Fibroblast of lung (primary cell): ENCODE measurements at regions not wholly inside any gene's neighbourhood (a gene's known extent, or its start where the extent isn't known, plus 50 kb on each side); places are given as distances from the start of the nearest gene placed in this dataset.

Experiments
- EZH2 ChIP-seq: IDR thresholded peaks from 2 replicates; pipeline ENCODE4 v1.5.1; 2012; ENCODE audit warnings: low read length, control low read depth, mild to moderate bottlenecking; ENCODE audit errors: missing control alignments
- TF ChIP-seq, protein P1 (sequence below), 2 donors: IDR thresholded peaks in 1 of 2; conservative IDR thresholded peaks in 1 of 2; 1 replicate in 1 of 2; 2 replicates in 1 of 2; pipeline ENCODE4 v1.5.1; 2011 to 2012; ENCODE audit warnings: low read length in 2 of 2, control low read depth in 1 of 2, inconsistent platforms in 1 of 2, low read depth in 1 of 2, mild to moderate bottlenecking in 1 of 2

DNA sequence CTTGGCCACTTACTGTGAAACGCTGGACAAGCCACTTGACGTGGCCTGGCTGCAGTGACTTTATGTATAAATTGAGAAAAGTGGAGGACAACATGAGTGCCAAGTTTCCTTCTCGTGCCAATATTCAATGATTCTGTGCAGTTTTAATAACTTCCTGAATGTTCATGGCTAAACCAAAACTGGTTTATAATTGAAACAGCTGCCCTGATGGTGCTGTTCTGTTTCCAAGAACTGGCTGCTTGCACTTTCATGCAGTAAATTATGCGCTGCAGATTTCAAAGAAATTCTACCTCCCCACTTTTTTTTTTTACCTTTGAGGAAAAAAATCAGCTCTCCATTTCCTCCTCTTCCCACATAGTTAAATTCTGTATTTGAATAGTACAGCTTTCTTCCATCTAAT lies 205.2 kb upstream of the CASK start:
- no peak for TF ChIP-seq EZH2
- TF ChIP-seq, protein P1, sequence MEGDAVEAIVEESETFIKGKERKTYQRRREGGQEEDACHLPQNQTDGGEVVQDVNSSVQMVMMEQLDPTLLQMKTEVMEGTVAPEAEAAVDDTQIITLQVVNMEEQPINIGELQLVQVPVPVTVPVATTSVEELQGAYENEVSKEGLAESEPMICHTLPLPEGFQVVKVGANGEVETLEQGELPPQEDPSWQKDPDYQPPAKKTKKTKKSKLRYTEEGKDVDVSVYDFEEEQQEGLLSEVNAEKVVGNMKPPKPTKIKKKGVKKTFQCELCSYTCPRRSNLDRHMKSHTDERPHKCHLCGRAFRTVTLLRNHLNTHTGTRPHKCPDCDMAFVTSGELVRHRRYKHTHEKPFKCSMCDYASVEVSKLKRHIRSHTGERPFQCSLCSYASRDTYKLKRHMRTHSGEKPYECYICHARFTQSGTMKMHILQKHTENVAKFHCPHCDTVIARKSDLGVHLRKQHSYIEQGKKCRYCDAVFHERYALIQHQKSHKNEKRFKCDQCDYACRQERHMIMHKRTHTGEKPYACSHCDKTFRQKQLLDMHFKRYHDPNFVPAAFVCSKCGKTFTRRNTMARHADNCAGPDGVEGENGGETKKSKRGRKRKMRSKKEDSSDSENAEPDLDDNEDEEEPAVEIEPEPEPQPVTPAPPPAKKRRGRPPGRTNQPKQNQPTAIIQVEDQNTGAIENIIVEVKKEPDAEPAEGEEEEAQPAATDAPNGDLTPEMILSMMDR (conservative IDR thresholded peaks at IDR 0.05 in 1 of 2, IDR thresholded peaks at IDR 0.05 in 1 of 2; ENCODE audit: low read depth in 1 of 2, low read length in 2 of 2) = no peak
